RPMI7951 (cell line): ENCODE measurements at regions not wholly inside any gene's neighbourhood (a gene's known extent, or its start where the extent isn't known, plus 50 kb on each side); places are given as distances from the start of the nearest gene placed in this dataset.

Source experiments
- DNase-seq: peaks from one replicate; pipeline ENCODE4 v3.0.0-alpha.2; 2012; ENCODE audit warnings: low read depth

GRCh38 chr10:47077941-47078340 is 166.7 kb downstream of the PTPN20 start:
- DNase-seq, result no peak

GRCh38 chr10:47078393-47079203 is 167.4 kb downstream of the PTPN20 start:
- no peak for DNase-seq

DNA sequence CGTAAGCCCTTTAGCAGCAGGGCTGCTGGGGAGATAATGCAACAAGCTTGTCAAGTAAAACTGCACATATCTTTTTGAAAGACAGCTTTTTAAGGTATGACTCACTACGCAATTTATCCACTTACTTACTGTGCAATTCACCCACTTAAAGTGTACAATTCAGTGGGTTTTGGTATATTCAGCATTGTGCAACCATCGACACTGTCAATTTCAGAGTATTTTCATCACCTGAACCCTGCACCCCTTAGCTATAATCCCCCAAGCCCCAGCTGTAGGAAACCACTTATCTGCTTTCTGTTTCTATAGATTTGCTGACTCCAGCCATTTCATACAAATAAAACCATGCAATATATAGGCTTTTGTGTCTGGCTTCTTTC is 168.0 kb downstream of the PTPN20 start:
- DNase-seq, result no peak

- no peak for DNase-seq
These were observed 170.0 kb downstream of the PTPN20 start for GRCh38 chr10:47081264-47081663.

GRCh38 chr10:47082055-47082784 is 171.0 kb downstream of the PTPN20 start:
- no peak for DNase-seq

- DNase-seq, result no peak
These were observed 176.4 kb downstream of the PTPN20 start for GRCh38 chr10:47087667-47088066.

DNA sequence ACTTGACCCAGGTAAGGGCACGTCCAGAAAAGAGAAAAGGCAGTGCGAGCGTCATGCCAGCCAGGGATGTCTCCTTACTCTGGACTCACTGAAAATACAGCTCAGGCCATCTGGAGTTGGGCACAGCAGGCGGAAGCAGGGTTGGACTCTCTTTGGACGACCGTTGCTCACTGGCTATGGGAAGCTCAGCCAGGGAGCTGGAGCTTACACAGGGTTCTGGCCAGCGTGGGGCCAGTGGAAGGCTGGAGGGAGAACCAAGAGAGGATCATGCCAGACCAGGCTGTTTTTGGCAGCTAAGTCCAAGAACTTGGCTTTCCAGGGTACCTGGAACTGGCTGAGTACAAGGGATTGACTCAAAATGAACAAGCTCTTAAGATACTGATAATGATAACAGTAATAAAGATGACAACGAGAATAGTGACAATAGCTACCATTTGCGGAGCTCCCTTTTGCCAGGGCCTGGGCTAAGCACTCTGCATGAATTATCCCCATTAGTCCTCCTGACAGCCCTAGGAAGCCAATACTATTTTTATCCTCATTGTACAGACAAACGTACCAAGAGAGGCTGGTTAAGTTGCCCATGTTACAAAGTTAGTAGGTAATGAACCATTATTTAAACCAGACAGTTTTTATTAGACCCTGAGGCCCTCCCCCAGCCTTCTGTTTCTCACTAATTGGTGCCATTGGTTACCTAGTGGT is 177.6 kb downstream of the PTPN20 start:
- no peak for DNase-seq

DNA sequence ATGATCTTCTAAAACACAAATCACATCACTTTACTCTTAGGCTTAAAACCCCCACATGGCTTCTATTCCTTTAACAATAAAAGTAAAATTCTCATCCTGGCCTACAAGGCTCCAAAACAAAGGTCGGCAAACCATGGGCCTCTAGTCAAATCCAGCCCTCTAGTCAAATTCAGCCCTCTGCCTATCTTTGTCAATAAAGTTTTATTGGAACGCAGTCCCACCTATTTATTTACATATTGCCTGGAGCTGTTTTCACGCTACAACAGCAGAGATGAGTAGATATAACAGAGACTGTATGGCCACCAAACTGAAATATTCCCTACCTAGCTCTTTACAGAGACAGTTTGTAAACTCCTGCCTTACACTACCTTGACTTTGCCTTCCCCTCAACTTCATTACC is 178.8 kb downstream of the PTPN20 start:
- DNase-seq, result no peak

- DNase-seq, result no peak
These were observed 179.7 kb downstream of the PTPN20 start for GRCh38 chr10:47090903-47091302.

GRCh38 chr10:47091421-47091820 is 180.2 kb downstream of the PTPN20 start:
- no peak for DNase-seq

- no peak for DNase-seq
These were observed 181.1 kb downstream of the PTPN20 start for GRCh38 chr10:47092376-47092775.

GRCh38 chr10:47092831-47093230 is 181.6 kb downstream of the PTPN20 start:
- no peak for DNase-seq

DNA sequence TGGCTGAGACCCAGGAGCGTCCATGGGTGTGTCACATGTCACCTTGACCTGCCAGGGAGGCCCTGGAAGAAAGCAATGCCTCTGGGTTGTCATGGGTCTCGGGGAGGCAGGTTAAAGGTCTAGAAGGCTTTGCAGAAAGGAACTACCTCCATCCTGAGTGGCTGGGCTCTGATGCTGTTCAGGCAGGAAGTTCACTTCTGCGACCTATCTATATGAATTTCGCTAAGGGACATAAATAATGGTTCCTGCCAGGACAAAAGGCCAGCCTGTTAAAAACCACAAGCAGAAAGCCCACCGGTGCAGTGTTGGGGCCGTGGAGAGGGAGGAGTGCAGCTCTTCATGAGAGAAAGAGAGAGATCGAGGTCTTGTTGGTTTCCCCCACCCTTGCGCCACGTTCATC is 182.9 kb downstream of the PTPN20 start:
- no peak for DNase-seq

DNA sequence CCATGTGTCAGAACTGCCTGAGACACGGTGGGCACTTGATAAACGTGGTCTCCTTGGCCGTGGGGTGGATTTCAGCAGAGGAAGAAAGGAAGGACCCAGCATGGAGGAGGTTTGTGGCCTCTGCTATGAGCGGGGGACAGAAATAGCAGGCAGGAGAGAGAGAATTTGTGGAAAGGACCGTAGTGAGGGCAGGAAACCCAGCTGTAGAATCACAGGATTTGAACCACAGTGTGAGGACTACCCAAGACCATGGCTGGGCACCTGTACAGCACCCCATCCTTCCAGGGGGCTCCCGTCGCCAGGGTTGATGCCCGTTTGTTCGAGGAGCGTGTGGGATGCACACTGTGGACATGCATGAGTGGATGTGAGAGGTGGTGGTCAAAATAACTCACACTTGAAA is 183.4 kb downstream of the PTPN20 start:
- DNase-seq, result no peak

DNA sequence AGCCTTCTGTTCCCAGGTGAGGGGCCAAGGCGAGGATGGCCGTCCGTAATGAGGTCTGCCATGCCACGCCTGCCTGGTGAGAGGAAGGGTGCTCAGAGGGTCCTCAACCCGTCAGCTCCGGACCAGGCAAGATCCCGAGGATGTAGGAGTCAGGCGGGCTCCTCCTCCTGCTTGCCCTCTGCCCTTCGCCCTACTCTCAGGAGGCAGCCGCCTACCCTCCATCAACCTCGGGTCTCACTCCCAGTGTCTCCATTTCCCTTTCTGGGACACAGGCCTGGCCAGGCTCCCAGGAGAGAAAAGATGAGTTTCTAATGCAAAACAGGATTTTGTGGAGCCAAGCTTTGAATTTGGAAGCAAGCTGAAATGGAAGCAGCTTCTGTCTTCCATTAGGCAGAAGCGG is 184.0 kb downstream of the PTPN20 start:
- DNase-seq, result no peak

DNA sequence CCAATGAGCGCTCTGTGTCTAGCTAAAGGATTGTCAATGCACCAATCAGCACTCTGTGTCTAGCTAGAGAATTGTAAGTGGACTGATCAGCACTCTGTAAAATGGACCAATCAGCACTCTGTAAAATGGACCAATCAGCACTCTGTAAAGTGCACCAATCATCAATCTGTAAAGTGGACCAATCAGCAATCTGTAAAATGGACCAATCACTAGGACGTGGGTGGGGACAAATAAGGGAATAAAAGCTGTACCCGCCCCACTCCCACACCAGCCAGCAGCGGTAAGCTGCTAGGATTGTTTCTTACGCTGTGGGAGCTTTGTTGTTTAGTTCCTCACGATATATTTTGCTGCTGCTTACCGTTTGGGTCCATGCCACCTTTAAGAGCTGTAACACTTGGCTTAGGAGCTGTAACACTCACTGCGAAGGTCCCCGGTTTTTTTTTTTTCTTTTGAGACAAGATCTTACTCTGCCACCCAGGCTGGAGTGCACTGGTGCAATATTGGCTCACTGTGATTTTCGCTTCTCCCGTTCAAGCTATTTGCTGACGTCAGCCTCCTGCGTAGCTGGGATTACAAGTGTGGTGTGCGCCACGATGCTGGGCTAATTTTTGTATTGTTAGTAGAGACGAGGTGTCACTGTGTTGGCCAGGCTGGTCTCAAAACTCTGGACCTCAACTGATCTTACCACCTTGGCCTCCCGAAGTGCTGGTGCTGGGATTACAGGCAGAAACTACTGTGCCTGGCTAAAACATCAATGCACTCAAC is 184.8 kb downstream of the PTPN20 start:
- DNase-seq, result no peak

GRCh38 chr10:47098238-47098637 is 187.0 kb downstream of the PTPN20 start:
- no peak for DNase-seq

GRCh38 chr10:47098964-47099363 is 187.7 kb downstream of the PTPN20 start:
- no peak for DNase-seq

DNA sequence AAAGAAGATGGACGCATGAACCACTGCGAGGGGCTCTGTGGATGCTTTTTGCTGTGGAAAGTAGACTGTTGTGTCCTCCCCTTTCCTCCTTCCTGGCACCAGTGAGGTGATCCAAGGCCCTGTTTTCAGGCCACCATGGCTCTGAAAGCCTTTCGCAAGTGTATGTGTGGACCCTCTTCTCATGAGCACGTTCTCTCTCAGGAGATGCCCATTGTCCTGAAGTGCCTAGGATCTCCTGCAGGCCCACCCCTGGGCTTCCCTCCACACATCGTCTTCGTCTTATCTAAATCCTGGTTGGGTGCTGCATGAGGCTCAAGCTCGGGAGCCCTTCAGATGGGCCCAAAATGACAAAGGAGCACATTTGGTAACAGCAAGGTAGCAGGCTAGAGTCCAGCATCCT is 188.2 kb downstream of the PTPN20 start:
- DNase-seq, result no peak

DNA sequence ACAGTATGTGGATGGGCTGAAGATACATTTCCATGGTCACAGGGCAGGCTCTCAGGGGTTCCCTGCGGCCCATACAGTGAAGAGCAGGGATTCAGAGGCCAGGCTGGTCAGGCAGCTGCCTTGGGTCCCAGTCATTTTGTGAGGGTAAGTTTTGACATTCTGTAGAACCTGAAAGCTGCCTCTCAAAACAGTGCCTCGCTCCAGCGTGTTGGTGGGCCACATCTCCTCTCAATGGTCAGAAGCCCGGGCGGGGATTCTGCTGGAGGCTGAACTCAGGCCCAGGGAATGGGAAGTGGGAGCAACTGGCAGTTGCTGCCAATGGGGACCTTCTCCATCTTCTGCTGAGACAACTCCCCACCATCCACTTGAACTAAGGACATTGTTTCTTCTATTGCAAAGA is 190.0 kb downstream of the PTPN20 start:
- no peak for DNase-seq

GRCh38 chr10:47101807-47102206 is 190.6 kb downstream of the PTPN20 start:
- no peak for DNase-seq

DNA sequence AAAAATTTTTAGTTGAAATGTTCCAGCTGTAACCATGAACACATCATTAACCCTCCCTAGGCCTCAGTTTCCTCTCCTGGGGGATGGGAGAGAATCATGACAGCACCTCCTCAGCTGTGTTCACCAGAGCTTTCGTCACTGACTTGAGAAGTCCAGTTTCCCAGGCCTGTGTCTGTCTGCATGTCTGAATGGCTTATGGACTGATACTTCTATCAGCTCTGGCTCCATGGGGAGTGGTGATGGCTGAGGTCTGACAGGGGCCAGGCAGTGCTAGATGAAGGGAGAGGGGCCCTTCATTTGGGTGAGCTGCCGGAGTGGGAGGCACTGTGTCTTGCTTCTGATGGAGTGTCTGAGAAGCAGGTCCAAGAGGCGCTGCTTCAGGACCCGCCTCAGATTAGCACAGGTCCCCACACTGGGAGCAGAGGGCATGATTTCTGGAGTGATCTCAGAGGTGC is 192.9 kb downstream of the PTPN20 start:
- DNase-seq, result no peak
